Esophagus squamous epithelium (tissue), 5 donors: ENCODE measurements at regions not wholly inside any gene's neighbourhood (a gene's known extent, or its start where the extent isn't known, plus 50 kb on each side); places are given as distances from the start of the nearest gene placed in this dataset.
"Not testable (repeated sequence)": the region's sequence is repeated elsewhere in the genome, so short reads cannot be mapped to it uniquely, and the experiment has no call there.

ENCODE experiments used
- DNase-seq: peaks from one replicate; lab custom pipeline; 2025; lab: John Stamatoyannopoulos, UW
- H3K27ac ChIP-seq, 4 donors: fragments of 200-600 bp; sonication (generic); one replicate each; pipeline ENCODE4 v1.5.1; 2016 to 2019; ENCODE audit warnings: mild to moderate bottlenecking in 1 of 4
- H3K27me3 ChIP-seq, 4 donors: fragments of 200-600 bp; sonication (generic); 1 replicate in 3 of 4; 2 replicates in 1 of 4; pipeline versions ENCODE4 v1.5.1 to v1.6.0; 2017 to 2021; ENCODE audit warnings: antibody characterized with exemption in 1 of 4
- H3K36me3 ChIP-seq, 3 donors: fragments of 200-600 bp; sonication (generic); one replicate each; pipeline ENCODE4 v1.5.1; 2016 to 2019
- H3K4me1 ChIP-seq, 3 donors: fragments of 200-600 bp; sonication (generic); one replicate each; pipeline ENCODE4 v1.5.1; 2017 to 2019
- H3K4me3 ChIP-seq, 4 donors: fragments of 200-600 bp; sonication (generic); 1 replicate in 3 of 4; 2 replicates in 1 of 4; pipeline ENCODE4 v1.5.1; 2016 to 2019; ENCODE audit warnings: mild to moderate bottlenecking in 2 of 4, moderate library complexity in 1 of 4
- H3K9me3 ChIP-seq, 3 donors: fragments of 200-600 bp; sonication (generic); one replicate each; pipeline ENCODE4 v1.5.1; 2016 to 2019
- CTCF ChIP-seq, 6 experiments: fragments of 450-650 bp in 4 of 6; fragments of 200-600 bp in 2 of 6; sonication (generic) in 2 of 6; IDR thresholded peaks; one replicate each; pipeline ENCODE4 v1.5.1; 2016 to 2019; ENCODE audit warnings: antibody characterized with exemption in 6 of 6, mild to moderate bottlenecking in 4 of 6, moderate library complexity in 4 of 6
- POLR2A ChIP-seq, 4 donors: fragments of 450-650 bp; IDR thresholded peaks; one replicate each; pipeline ENCODE4 v1.6.1; 2017; ENCODE audit warnings: antibody characterized with exemption in 4 of 4, mild to moderate bottlenecking in 4 of 4, moderate library complexity in 3 of 4
- WGBS, 2 donors: methylation state at CpG; one replicate each; pipeline ENCODE4 v1.1.5; 2018; 5-methylcytosine and 5-hydroxymethylcytosine counted together
- intact Hi-C: fragments of 100-400 bp; cut with DNase I; formaldehyde crosslinking; loops from one replicate; pipeline ENCODE4 v1.15.0; 2022
- donor health status: DM: yes; HTN: yes; CAD: no.

- no peak for TF ChIP-seq POLR2A (IDR thresholded peaks at IDR 0.05)
- TF ChIP-seq CTCF (IDR thresholded peaks at IDR 0.05): no peak
- Histone ChIP-seq H3K27ac (no peak overlapping the region), H3K36me3 (no peaks in the 10 kb centered on the region), H3K27me3 (no peaks in the 10 kb centered on the region), H3K4me3 (no peak overlapping the region), H3K4me1 (no peaks in the 10 kb centered on the region), H3K9me3 (peaks cover 0 to 12% (median 0%) of the 10 kb centered on the region in 3 donors)
- WGBS, 2 donors: 67 to 76% methylated on average over 5 of the region's 5 CpGs
- intact Hi-C loops: no loop called here
- no peak for DNase-seq
These were observed 286.7 kb upstream of the MINDY3 start for GRCh38 chr10:16146993-16147392.

GRCh38 chr10:16155834-16156233, 281.0 kb upstream of the PTER start:
- intact Hi-C loops: no loop called here
- no peak overlapping the region for H3K27ac ChIP-seq
- no peaks in the 10 kb centered on the region for H3K27me3 ChIP-seq
- H3K4me1 ChIP-seq: no peaks in the 10 kb centered on the region
- TF ChIP-seq POLR2A (IDR thresholded peaks at IDR 0.05) (no peak), CTCF (IDR thresholded peaks at IDR 0.05) (no peak)
- H3K9me3 ChIP-seq: no peaks in the 10 kb centered on the region
- no peaks in the 10 kb centered on the region for H3K36me3 ChIP-seq
- WGBS, 2 donors: 11 to 13% methylated on average over 1 of the region's 1 CpG
- H3K4me3 ChIP-seq: no peak overlapping the region
- no peak for DNase-seq

- DNase-seq: no peak
- no peaks in the 10 kb centered on the region for H3K9me3 ChIP-seq
- H3K4me1 ChIP-seq: no peaks in the 10 kb centered on the region
- H3K27me3 ChIP-seq: no peaks in the 10 kb centered on the region
- H3K27ac ChIP-seq: no peak overlapping the region
- no peak overlapping the region for H3K4me3 ChIP-seq
- TF ChIP-seq CTCF (IDR thresholded peaks at IDR 0.05): no peak
- no peak for TF ChIP-seq POLR2A (IDR thresholded peaks at IDR 0.05)
- H3K36me3 ChIP-seq: no peaks in the 10 kb centered on the region
- intact Hi-C loops: no loop called here
- WGBS, 2 donors: 72 to 75% methylated on average over 7 of the region's 7 CpGs
These were observed 280.1 kb upstream of the PTER start for GRCh38 chr10:16156681-16157080.

GRCh38 chr10:16165067-16165466, 271.7 kb upstream of the PTER start:
- H3K36me3 ChIP-seq, H3K27me3 ChIP-seq, H3K4me1 ChIP-seq, H3K4me3 ChIP-seq, H3K27ac ChIP-seq, intact Hi-C loops, DNase-seq: not testable (repeated sequence)
- WGBS, 2 donors: 74 to 79% methylated on average over 3 of the region's 3 CpGs
- H3K9me3 ChIP-seq: peaks cover 0 to 13% (median 6%) of the 10 kb centered on the region in 3 donors

GRCh38 chr10:16182144-16182543, 254.7 kb upstream of the PTER start:
- Histone ChIP-seq H3K9me3 (peaks cover 0 to 2% (median 0%) of the 10 kb centered on the region in 3 donors), H3K4me1 (no peaks in the 10 kb centered on the region), H3K27me3 (no peaks in the 10 kb centered on the region), H3K27ac (no peak overlapping the region), H3K36me3 (no peaks in the 10 kb centered on the region), H3K4me3 (no peak overlapping the region)
- 49 to 58% methylated on average over 6 of the region's 6 CpGs for WGBS, 2 donors
- intact Hi-C loops: no loop called here
- no peak for DNase-seq
- TF ChIP-seq CTCF (IDR thresholded peaks at IDR 0.05) (no peak), POLR2A (IDR thresholded peaks at IDR 0.05) (no peak)

- WGBS, 2 donors: 70% methylated on average over 3 of the region's 3 CpGs
- intact Hi-C loops: no loop called here
- no peaks in the 10 kb centered on the region for H3K9me3 ChIP-seq
- H3K4me1 ChIP-seq: no peaks in the 10 kb centered on the region
- H3K4me3 ChIP-seq: no peak overlapping the region
- DNase-seq: no peak
- no peak overlapping the region for H3K27ac ChIP-seq
- no peaks in the 10 kb centered on the region for H3K36me3 ChIP-seq
- TF ChIP-seq POLR2A (IDR thresholded peaks at IDR 0.05): no peak
- no peaks in the 10 kb centered on the region for H3K27me3 ChIP-seq
These were observed 254.1 kb upstream of the PTER start for GRCh38 chr10:16182688-16183087.
